Left lung (tissue), 4 donors: ENCODE measurements at regions not wholly inside any gene's neighbourhood (a gene's known extent, or its start where the extent isn't known, plus 50 kb on each side); places are given as distances from the start of the nearest gene placed in this dataset.

Experiments
- ATAC-seq: fragments of 200-7000 bp; cut with Tn5 transposase; one replicate; pipeline ENCODE4 v1.9.1; 2020; ENCODE audit warnings: moderate library complexity
- DNase-seq, 4 donors: peaks; one replicate each; pipeline ENCODE4 v3.0.0-alpha.2; 2013 to 2020
- H3K27ac ChIP-seq, 2 donors: fragments of 200-600 bp; sonication (generic) in 1 of 2; one replicate each; pipeline versions ENCODE4 v1.5.0 to v1.8.0; 2020 to 2021
- H3K27me3 ChIP-seq, 2 donors: fragments of 200-600 bp; sonication (generic) in 1 of 2; one replicate each; pipeline versions ENCODE4 v1.5.0 to v1.8.0; 2020 to 2021
- H3K36me3 ChIP-seq, 2 donors: fragments of 200-600 bp; sonication (generic) in 1 of 2; one replicate each; pipeline versions ENCODE4 v1.5.0 to v1.8.0; 2020 to 2021
- H3K4me1 ChIP-seq, 2 donors: fragments of 200-600 bp; one replicate each; pipeline ENCODE4 v1.8.0; 2021
- H3K4me3 ChIP-seq, 2 donors: fragments of 200-600 bp; sonication (generic) in 1 of 2; one replicate each; pipeline versions ENCODE4 v1.5.0 to v1.8.0; 2020 to 2021; ENCODE audit warnings: mild to moderate bottlenecking in 1 of 2
- H3K9me3 ChIP-seq, 2 donors: fragments of 200-600 bp; sonication (generic) in 1 of 2; one replicate each; pipeline versions ENCODE4 v1.5.0 to v1.8.0; 2020 to 2021
- intact Hi-C, 2 donors: fragments of 100-400 bp; cut with DNase I; formaldehyde crosslinking; loops; one replicate each; pipeline versions ENCODE4 v1.11.2 to v1.14.2; 2022
- TF ChIP-seq, protein P1 (sequence below), 2 donors: fragments of 200-600 bp; sonication (generic) in 1 of 2; IDR thresholded peaks; one replicate each; pipeline versions ENCODE4 v1.5.0 to v1.8.0; 2021; ENCODE audit warnings: antibody characterized with exemption in 2 of 2
- donor health status: DM: no; HTN: yes; CAD: no.
- donor health status: DM: no; HTN: no; CAD: no.

DNA sequence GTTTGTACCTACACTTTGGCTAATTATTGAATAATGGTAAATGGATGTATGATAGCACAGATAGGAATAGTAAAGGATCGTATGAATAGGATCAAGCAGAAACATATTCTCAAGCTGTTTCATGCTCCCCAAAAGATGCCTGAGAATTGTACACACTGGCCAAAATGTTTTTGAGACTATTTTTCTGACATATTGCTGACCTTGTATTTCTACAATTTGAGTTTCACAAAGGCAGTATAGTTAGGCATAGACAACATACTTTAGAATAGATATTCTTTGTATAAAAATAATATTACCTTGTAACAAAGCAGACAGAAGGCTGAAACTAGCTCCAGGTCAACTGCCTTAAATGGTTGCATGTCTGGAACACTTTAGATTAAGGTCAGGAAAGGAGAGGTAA is 598.4 kb downstream of the COL12A1 start:
- H3K4me1 ChIP-seq = peaks cover 0 to 12% of the 10 kb centered on the region in 2 donors
- no peak overlapping the region for H3K4me3 ChIP-seq
- H3K36me3 ChIP-seq = no peaks in the 10 kb centered on the region
- ATAC-seq (no peak), DNase-seq (no peak)
- H3K27me3 ChIP-seq = no peaks in the 10 kb centered on the region
- H3K27ac ChIP-seq = no peak overlapping the region
- intact Hi-C loops = no loop called here
- TF ChIP-seq, protein P1, sequence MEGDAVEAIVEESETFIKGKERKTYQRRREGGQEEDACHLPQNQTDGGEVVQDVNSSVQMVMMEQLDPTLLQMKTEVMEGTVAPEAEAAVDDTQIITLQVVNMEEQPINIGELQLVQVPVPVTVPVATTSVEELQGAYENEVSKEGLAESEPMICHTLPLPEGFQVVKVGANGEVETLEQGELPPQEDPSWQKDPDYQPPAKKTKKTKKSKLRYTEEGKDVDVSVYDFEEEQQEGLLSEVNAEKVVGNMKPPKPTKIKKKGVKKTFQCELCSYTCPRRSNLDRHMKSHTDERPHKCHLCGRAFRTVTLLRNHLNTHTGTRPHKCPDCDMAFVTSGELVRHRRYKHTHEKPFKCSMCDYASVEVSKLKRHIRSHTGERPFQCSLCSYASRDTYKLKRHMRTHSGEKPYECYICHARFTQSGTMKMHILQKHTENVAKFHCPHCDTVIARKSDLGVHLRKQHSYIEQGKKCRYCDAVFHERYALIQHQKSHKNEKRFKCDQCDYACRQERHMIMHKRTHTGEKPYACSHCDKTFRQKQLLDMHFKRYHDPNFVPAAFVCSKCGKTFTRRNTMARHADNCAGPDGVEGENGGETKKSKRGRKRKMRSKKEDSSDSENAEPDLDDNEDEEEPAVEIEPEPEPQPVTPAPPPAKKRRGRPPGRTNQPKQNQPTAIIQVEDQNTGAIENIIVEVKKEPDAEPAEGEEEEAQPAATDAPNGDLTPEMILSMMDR (IDR thresholded peaks at IDR 0.05) = no peak
- H3K9me3 ChIP-seq = no peaks in the 10 kb centered on the region

DNA sequence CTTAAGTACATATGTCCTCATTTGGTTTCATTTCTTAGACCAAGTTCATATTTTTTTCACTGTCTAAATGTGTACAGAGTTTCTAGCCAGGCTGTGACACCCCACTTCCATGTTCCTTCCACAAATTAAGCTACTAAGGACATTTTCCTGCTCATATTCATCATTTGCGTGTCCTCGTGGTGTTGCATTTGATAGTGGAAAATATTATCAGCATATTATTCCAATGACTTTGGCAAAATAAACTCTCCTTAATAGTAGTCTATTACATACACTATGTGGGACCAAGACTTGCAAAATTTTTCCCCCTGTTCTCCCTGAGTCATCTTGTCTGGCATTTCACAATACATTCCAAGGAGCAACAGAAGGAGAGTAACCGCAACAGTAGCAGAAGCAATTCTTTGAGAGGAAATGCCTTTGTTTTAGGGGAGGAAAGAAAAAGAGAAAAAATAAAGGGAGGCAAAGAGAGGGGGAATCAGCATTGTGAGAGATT is 599.2 kb downstream of the COL12A1 start:
- ATAC-seq (peak; percentile 83), DNase-seq (no peak)
- Histone ChIP-seq H3K27me3 (no peaks in the 10 kb centered on the region), H3K4me1 (peaks cover 0 to 12% of the 10 kb centered on the region in 2 donors), H3K4me3 (no peak overlapping the region), H3K9me3 (no peaks in the 10 kb centered on the region), H3K27ac (peak overlapping the region in 1 of 2 donors; percentile 28), H3K36me3 (no peaks in the 10 kb centered on the region)
- intact Hi-C loops = no loop called here
- TF ChIP-seq, protein P1 (IDR thresholded peaks at IDR 0.05) = no peak

DNA sequence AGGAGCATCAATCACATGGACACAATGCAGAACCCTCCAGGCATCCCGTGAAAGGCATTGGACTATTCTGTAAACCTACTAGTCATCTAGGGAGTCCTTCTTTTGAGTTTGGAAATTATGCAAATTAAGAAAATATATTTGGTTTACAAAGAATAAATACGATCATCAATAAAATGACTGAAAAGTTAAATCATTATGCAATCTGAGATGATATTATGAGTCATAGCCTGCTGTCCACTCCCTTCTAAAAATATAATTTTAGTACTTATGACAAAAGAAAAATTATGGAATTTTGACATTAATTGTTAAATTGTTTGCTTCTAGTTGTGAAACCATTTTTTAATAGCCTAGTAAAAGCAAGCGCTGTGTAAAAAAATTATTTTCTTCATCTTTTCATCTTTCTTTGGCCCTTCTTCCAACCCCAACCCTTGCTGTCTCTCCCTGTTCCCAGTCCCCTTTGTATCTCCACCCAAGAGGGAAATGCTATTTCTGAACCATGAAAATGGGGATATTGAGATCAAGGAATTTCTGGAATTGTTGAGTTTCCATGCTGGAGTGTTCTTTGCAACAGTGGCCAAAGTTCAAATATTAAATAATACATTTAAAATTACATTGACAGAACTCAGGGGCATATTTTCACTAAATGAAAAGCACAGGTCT is 599.8 kb downstream of the COL12A1 start:
- peaks cover 0 to 12% of the 10 kb centered on the region in 2 donors for H3K4me1 ChIP-seq
- no peak overlapping the region for H3K4me3 ChIP-seq
- no peaks in the 10 kb centered on the region for H3K36me3 ChIP-seq
- DNase-seq (no peak), ATAC-seq (no peak)
- H3K27ac ChIP-seq = peak overlapping the region in 1 of 2 donors; percentile 28
- intact Hi-C loops = no loop called here
- no peaks in the 10 kb centered on the region for H3K27me3 ChIP-seq
- no peaks in the 10 kb centered on the region for H3K9me3 ChIP-seq
- TF ChIP-seq, protein P1 (IDR thresholded peaks at IDR 0.05) = no peak

DNA sequence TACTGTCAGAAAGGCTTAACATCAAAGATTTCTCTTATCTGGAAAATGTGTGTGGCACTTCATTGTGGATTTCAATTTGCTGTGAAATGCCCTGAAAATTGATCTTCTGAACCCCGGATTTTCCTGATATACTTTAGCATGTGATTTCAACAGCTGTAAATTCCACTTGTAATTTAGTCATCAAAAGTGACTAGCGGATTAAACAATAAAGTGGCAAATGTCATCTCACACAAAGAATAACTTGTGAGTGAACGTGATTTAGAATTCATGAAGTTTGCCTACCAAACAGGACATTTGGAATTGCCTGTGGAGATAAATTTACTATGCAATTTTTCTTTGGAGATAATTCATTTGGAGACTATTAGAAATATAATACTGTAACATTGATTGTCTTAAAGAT is 601.6 kb downstream of the COL12A1 start:
- Histone ChIP-seq H3K36me3 (no peaks in the 10 kb centered on the region), H3K4me3 (no peak overlapping the region), H3K27me3 (no peaks in the 10 kb centered on the region), H3K4me1 (peaks cover 0 to 12% of the 10 kb centered on the region in 2 donors), H3K9me3 (no peaks in the 10 kb centered on the region), H3K27ac (no peak overlapping the region)
- no peak for ATAC-seq
- TF ChIP-seq, protein P1 (IDR thresholded peaks at IDR 0.05) = no peak
- DNase-seq = no peak
- intact Hi-C loops = no loop called here

DNA sequence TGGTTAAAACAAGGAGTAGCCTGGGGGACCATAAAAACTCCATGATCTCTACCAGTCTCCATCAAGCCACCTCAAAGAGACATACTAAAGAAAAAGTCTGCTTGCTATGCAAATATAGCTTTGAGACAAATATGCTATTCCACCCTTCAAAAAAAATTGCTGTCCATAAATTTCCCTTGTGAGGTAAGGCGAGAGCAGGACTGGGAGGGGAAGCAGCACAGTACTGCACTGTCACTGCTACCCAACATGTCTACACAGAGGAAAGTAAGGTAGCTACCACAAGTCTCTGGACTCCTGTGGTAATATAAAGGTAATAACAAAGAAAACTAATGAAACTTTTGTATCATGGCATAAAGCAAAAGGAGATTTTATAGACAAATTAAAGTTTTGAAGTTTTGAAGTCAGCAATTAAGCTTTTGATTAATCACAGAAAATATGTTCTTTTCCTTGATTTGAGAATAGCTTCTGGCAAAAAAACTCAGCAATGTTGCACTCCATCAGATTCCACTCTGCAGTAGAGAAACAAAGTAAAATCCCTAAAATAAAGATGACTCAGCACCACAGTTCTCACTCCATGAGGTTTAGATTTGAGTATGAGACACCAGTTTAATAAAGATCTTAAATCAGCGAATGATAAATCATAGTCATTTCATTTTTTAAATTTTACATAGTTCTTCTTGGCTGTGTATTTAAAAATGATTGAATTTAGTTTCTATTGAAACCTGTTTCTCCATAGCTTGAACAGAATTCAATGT is 602.4 kb downstream of the COL12A1 start:
- intact Hi-C loops = no loop called here
- ATAC-seq = no peak
- H3K36me3 ChIP-seq = no peaks in the 10 kb centered on the region
- H3K27me3 ChIP-seq = no peaks in the 10 kb centered on the region
- H3K4me3 ChIP-seq = no peak overlapping the region
- H3K9me3 ChIP-seq = no peaks in the 10 kb centered on the region
- H3K27ac ChIP-seq = no peak overlapping the region
- TF ChIP-seq, protein P1 (IDR thresholded peaks at IDR 0.05) = no peak
- no peak for DNase-seq
- H3K4me1 ChIP-seq = peaks cover 0 to 12% of the 10 kb centered on the region in 2 donors
